ENCODE measurements at regions not wholly inside any gene's neighbourhood (a gene's known extent, or its start where the extent isn't known, plus 50 kb on each side); places are given as distances from the start of the nearest gene placed in this dataset.

- no peak for TF ChIP-seq CTCF (IDR thresholded peaks at IDR 0.05; ENCODE audit: unreplicated experiment)
- Mint-ChIP-seq H3K27ac (ENCODE audit: low read depth, unreplicated experiment) (no peak overlapping the region), H3K36me3 (ENCODE audit: insufficient read depth, unreplicated experiment) (no peaks in the 10 kb centered on the region), H3K9me3 (ENCODE audit: unreplicated experiment) (no peaks in the 10 kb centered on the region), H3K4me3 (ENCODE audit: unreplicated experiment) (no peak overlapping the region), H3K4me1 (ENCODE audit: insufficient read depth, unreplicated experiment) (no peaks in the 10 kb centered on the region), H3K27me3 (ENCODE audit: insufficient read depth, unreplicated experiment) (peaks cover 46% of the 10 kb centered on the region)
- DNase-seq (ENCODE audit: unreplicated experiment) = no peak
- no TSS peak for BruUV-seq (replicated peaks)
- intact Hi-C loops (cut with micrococcal nuclease) = no loop called here
- POLR2A ChIA-PET = no interaction called here
- CTCF ChIA-PET = no interaction called here
These were observed 119.4 kb upstream of the ARPP21 start for GRCh38 chr3:35519936-35520335.

- TF ChIP-seq CTCF (IDR thresholded peaks at IDR 0.05; ENCODE audit: unreplicated experiment) = no peak
- no TSS peak for BruUV-seq (replicated peaks)
These were observed 118.1 kb upstream of the ARPP21 start for GRCh38 chr3:35521196-35521595.

GRCh38 chr3:35522450-35522849 lies 116.9 kb upstream of the ARPP21 start:
- Mint-ChIP-seq H3K4me3 (ENCODE audit: unreplicated experiment) (no peak overlapping the region), H3K36me3 (ENCODE audit: insufficient read depth, unreplicated experiment) (no peaks in the 10 kb centered on the region), H3K4me1 (ENCODE audit: insufficient read depth, unreplicated experiment) (no peaks in the 10 kb centered on the region), H3K27ac (ENCODE audit: low read depth, unreplicated experiment) (no peak overlapping the region), H3K27me3 (ENCODE audit: insufficient read depth, unreplicated experiment) (peaks cover 41% of the 10 kb centered on the region), H3K9me3 (ENCODE audit: unreplicated experiment) (no peaks in the 10 kb centered on the region)
- TF ChIP-seq CTCF (IDR thresholded peaks at IDR 0.05; ENCODE audit: unreplicated experiment) = no peak
- intact Hi-C loops (cut with micrococcal nuclease) = no loop called here
- CTCF ChIA-PET = no interaction called here
- no peak for DNase-seq (ENCODE audit: unreplicated experiment)
- no TSS peak for BruUV-seq (replicated peaks)
- POLR2A ChIA-PET = no interaction called here

More at GRCh38 chr3:35521196-35521595, 118.1 kb upstream of the ARPP21 start:
- no peak overlapping the region for H3K4me3 Mint-ChIP-seq (ENCODE audit: unreplicated experiment)
- DNase-seq (ENCODE audit: unreplicated experiment) = no peak
- intact Hi-C loops (cut with micrococcal nuclease) = no loop called here
- H3K9me3 Mint-ChIP-seq (ENCODE audit: unreplicated experiment) = no peaks in the 10 kb centered on the region
- POLR2A ChIA-PET = no interaction called here
- CTCF ChIA-PET = no interaction called here
- peaks cover 41% of the 10 kb centered on the region for H3K27me3 Mint-ChIP-seq (ENCODE audit: insufficient read depth, unreplicated experiment)
- no peaks in the 10 kb centered on the region for H3K36me3 Mint-ChIP-seq (ENCODE audit: insufficient read depth, unreplicated experiment)
- H3K27ac Mint-ChIP-seq (ENCODE audit: low read depth, unreplicated experiment) = no peak overlapping the region
- H3K4me1 Mint-ChIP-seq (ENCODE audit: insufficient read depth, unreplicated experiment) = no peaks in the 10 kb centered on the region

- DNase-seq (ENCODE audit: unreplicated experiment) = no peak
- no TSS peak for BruUV-seq (replicated peaks)
- H3K27ac Mint-ChIP-seq (ENCODE audit: low read depth, unreplicated experiment) = no peak overlapping the region
- H3K36me3 Mint-ChIP-seq (ENCODE audit: insufficient read depth, unreplicated experiment) = no peaks in the 10 kb centered on the region
- H3K4me1 Mint-ChIP-seq (ENCODE audit: insufficient read depth, unreplicated experiment) = no peaks in the 10 kb centered on the region
- CTCF ChIA-PET = interaction anchor here (0.6 kb wide), 1 partner anchor 619 kb away, joined by 5 read pairs; no protein-coding TSS in a partner anchor
- TF ChIP-seq CTCF (IDR thresholded peaks at IDR 0.05; ENCODE audit: unreplicated experiment) = no peak
- POLR2A ChIA-PET = no interaction called here
- no peak overlapping the region for H3K4me3 Mint-ChIP-seq (ENCODE audit: unreplicated experiment)
- H3K9me3 Mint-ChIP-seq (ENCODE audit: unreplicated experiment) = no peaks in the 10 kb centered on the region
- intact Hi-C loops (cut with micrococcal nuclease) = no loop called here
- peaks cover 37% of the 10 kb centered on the region for H3K27me3 Mint-ChIP-seq (ENCODE audit: insufficient read depth, unreplicated experiment)
These were observed 116.3 kb upstream of the ARPP21 start for GRCh38 chr3:35523074-35523473.
